ENCODE measurements at regions not wholly inside any gene's neighbourhood (a gene's known extent, or its start where the extent isn't known, plus 50 kb on each side); places are given as distances from the start of the nearest gene placed in this dataset.

DNA sequence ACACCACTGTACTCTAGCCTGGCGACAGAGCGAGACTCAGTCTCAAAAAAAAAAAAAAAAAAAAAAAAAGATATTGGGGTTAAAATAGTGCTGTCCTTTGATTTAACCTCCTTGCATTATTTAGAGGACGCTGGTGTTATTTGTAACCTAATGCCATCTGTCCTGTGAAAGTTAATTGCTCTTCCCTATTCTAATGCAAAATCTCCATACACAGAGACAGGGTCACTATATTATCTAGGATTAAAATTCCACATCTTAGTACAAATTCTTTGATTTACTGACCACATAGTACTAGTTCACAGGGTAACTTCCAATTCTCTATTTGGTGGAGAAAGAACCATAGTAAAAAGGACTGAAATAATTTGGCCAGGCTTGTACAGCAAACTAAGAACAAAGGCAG lies 184.2 kb upstream of the STEAP4 start:
- H3K4me2 ChIP-seq (ENCODE audit: insufficient read depth, insufficient read length, low read length) = no peak overlapping the region
- H3K23me2 ChIP-seq (ENCODE audit: insufficient read length, low read depth, low read length, poor library complexity, severe bottlenecking) = no peaks in the 10 kb centered on the region
- no peak overlapping the region for H2BK5ac ChIP-seq (ENCODE audit: insufficient read length, low read length)
- H3K18ac ChIP-seq (ENCODE audit: insufficient read length, low read depth, low read length) = no peak overlapping the region
- H3K27ac ChIP-seq (ENCODE audit: insufficient read length, low read depth, low read length) = no peak overlapping the region
- H3K79me1 ChIP-seq (ENCODE audit: insufficient read depth, low read depth, low read length, poor library complexity, severe bottlenecking) = no peaks in the 10 kb centered on the region
- H3K27me3 ChIP-seq (ENCODE audit: insufficient read depth, low read length) = no peaks in the 10 kb centered on the region
- H3K23ac ChIP-seq (ENCODE audit: insufficient read length, low read depth, low read length) = no peak overlapping the region
- TF ChIP-seq, protein P1, sequence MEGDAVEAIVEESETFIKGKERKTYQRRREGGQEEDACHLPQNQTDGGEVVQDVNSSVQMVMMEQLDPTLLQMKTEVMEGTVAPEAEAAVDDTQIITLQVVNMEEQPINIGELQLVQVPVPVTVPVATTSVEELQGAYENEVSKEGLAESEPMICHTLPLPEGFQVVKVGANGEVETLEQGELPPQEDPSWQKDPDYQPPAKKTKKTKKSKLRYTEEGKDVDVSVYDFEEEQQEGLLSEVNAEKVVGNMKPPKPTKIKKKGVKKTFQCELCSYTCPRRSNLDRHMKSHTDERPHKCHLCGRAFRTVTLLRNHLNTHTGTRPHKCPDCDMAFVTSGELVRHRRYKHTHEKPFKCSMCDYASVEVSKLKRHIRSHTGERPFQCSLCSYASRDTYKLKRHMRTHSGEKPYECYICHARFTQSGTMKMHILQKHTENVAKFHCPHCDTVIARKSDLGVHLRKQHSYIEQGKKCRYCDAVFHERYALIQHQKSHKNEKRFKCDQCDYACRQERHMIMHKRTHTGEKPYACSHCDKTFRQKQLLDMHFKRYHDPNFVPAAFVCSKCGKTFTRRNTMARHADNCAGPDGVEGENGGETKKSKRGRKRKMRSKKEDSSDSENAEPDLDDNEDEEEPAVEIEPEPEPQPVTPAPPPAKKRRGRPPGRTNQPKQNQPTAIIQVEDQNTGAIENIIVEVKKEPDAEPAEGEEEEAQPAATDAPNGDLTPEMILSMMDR (conservative IDR thresholded peaks at IDR 0.05) = no peak
- H3K27me3 Mint-ChIP-seq (ENCODE audit: low read depth) = no peaks in the 10 kb centered on the region
- no peak overlapping the region for H4K8ac ChIP-seq (replicated peaks; ENCODE audit: insufficient read length, low read depth, low read length)
- 0 out of 2 replicates have a peak, but pooled peaks cover 2% of the 10 kb centered on the region for H3K4me1 ChIP-seq (ENCODE audit: insufficient read depth, low read length)
- H3T11ph ChIP-seq (ENCODE audit: low read length) = no peak overlapping the region
- no peak overlapping the region for H4K91ac ChIP-seq (ENCODE audit: insufficient read length, low read depth, low read length)
- H3K9ac ChIP-seq (ENCODE audit: extremely low read depth, insufficient read length, low read length) = no peak overlapping the region
- no peaks in the 10 kb centered on the region for H4K20me1 ChIP-seq (ENCODE audit: control insufficient read depth, insufficient read depth, insufficient read length)
- H3K27ac Mint-ChIP-seq = no peak overlapping the region; a peak in 2 of 7 replicates
- no peak for DNase-seq
- H2AK5ac ChIP-seq (ENCODE audit: insufficient read length, low read length) = no peak overlapping the region
- H2BK12ac ChIP-seq (ENCODE audit: insufficient read length, low read depth, low read length) = no peak overlapping the region
- no CpG with 5 or more reads among the region's 3 CpGs for WGBS (ENCODE audit: extremely low coverage, insufficient read length, low lambda C conversion rate)
- no peaks in the 10 kb centered on the region for H3K36me3 Mint-ChIP-seq (ENCODE audit: insufficient read depth in 1 of 3, low read depth in 3 of 3)
- H2AFZ ChIP-seq (ENCODE audit: low read length) = no peak overlapping the region
- no peak overlapping the region for H2BK15ac ChIP-seq (ENCODE audit: low read depth, low read length)
- H4K5ac ChIP-seq (ENCODE audit: insufficient read length, low read depth, low read length) = no peak overlapping the region
- H3K56ac ChIP-seq (ENCODE audit: insufficient read length, low read depth, low read length) = no peak overlapping the region
- H3K4me1 Mint-ChIP-seq = peaks cover 19 to 22% of the 10 kb centered on the region in 2 experiments
- H3K9me3 Mint-ChIP-seq = no peaks in the 10 kb centered on the region; a peak in 1 of 5 replicates
- no peak overlapping the region for H3K4me3 Mint-ChIP-seq
- H3K79me2 ChIP-seq (ENCODE audit: insufficient read depth, low read length) = no peaks in the 10 kb centered on the region
- no peak overlapping the region for H2BK120ac ChIP-seq (ENCODE audit: low read depth, low read length, poor library complexity, severe bottlenecking)
- no peak overlapping the region for H3K14ac ChIP-seq (ENCODE audit: insufficient read depth, low read length)
- H3K9me3 ChIP-seq (ENCODE audit: control insufficient read depth, low read depth, low read length) = no peaks in the 10 kb centered on the region
- no peak overlapping the region for H3K4ac ChIP-seq (ENCODE audit: low read depth, low read length)
- H2BK20ac ChIP-seq (ENCODE audit: low read depth, low read length, poor library complexity, severe bottlenecking) = no peak overlapping the region
